ENCODE measurements at regions not wholly inside any gene's neighbourhood (a gene's known extent, or its start where the extent isn't known, plus 50 kb on each side); places are given as distances from the start of the nearest gene placed in this dataset.
"Not testable (repeated sequence)": the region's sequence is repeated elsewhere in the genome, so short reads cannot be mapped to it uniquely, and the experiment has no call there.

DNA sequence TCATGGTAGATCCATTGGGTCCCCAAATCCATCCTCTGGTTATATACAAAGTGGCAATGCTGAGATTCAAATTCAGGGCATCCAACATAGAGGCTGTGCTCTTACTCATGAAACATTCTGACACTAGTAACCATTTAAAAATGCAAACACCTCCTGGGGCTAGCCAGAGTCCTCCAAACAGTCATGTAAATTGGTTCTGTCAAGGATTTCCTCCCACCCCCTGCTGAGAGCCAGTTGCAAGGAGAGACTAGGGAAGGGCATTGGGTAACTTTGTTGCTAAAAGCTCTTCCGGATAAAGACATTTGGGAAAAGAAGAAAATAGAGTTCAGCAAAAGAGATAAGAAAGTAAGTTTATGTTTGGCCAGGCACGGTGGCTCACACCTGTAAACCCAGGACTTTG is 58.3 kb downstream of the ART5 start:
- DNase-seq, result not testable (repeated sequence)

DNA sequence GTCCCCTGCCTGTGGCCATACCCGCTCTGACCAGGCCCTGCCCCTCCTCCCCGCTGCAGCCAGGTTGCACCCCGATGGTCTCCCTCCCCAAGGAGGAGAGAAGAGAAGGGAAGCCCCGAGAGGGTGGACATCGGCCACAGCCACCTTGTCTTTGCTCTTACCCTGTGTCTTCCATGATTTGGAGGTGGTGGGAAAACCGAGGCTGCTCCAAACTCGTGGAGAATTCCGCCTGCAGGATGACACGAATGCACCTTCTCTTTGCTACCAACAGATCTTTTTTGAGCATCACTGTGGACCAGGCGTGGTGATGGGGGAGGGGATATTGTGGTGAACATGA is 60.4 kb downstream of the ART5 start:
- not testable (repeated sequence) for DNase-seq

DNA sequence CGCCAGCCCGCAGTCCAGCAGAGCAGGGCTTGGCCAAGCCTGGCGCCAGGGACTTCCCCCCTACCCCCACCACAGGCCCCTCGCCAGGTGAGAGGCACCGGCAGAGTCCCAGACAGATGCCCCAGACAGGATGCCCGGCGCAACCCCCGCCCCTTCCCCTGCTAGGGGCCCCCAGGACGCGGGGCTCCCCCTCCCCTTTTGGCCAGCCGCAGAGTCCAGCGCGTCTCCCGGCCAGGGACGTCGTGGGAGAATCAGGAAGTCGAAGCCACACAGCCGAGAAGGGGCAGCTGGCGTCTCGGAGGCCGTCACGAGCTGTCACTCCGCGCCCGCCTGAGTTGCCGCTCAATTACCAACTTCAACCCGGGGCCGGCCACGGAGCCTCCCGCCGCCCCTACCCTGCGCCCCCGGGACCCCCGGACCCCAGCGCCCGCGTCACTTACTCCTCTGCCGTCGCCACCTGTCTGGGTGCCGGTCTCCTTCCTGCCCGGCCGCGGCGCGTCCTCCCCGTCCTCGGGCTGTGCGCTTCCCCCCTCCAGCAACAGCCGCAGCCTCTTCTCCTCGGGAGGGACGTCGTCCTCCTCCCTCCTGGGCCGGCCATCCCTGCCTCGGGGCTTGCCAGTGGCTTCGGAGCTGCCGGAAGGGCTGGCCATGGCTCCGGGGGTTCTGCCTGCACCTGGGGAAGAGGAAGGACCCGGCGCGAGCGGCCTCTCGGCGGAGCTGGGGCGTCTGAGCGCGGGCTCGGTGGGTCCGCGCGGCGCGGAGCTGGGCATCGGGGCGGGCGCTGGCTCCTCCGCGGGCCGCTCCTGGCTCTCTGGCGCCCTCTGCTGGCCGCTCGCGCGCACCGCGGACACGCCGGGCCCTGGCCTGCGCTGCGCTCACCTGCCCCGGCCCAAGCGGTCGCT is 61.1 kb downstream of the ART5 start:
- peak; percentile 15 for DNase-seq

DNA sequence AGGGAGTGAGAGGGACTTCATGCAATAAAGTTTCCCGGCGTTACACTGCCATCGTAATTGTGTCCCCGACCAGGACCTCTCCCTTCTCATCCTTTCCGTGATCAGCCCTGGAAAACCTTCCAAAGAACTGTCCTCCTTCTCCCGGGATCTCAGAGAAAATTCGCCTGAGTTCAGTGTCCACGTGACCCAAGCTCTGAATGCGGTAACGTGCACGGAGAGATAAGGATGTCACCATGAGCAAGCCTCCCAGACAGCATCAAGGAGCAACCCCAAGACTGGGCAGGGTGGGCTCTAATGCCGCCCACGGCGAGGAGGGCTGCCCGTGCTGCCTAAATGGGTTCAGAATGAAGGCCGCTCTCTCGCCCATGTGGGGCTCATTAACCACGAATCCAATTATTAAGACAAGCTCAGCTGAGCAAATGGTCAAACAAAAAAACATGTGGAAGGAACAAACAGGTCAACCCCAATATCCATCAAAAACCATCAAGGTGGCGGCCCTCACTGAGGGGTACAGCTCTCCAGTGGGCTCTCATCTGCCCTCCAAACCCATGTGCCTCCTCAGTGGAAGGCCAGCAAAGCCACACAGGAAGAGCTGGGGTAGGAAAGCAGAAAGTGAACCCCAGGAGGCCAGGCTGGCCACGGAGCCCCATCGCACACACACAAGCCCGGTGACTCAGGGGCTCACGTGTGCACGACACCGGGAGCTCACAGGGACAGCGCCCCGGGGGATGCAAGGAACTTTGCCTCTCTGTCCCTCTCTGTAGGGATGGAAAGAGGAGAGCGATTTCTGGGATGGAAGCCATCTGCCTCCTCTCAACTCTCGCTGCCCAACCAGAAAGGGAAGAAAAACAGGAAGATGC is 62.0 kb downstream of the ART5 start:
- not testable (repeated sequence) for DNase-seq

DNA sequence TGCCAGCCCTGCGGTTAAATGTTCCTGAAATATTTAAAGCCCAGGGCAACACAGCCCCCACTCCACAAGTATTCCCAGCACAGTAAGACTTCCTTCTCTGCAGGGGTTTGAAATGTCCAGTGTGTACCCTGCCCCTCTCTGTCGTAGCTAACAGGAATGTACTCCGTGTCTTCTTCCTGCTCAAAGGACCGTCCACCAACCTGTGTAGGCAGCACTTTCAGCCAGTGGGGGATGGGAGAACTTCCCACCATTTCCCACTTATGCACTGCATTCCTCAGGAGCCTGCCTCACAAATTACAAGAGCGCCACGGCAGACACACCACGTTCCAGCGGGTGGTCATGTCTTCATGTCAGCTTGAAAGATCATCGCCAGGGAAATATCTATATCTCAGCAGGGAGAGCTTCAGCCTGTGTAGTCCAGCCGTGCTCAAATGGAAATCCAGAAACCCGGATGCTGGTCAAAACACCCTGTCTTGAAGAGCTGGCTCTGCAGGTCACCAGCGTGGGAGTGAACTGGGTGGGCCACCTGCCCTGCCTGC is 65.7 kb downstream of the ART5 start:
- not testable (repeated sequence) for DNase-seq

DNA sequence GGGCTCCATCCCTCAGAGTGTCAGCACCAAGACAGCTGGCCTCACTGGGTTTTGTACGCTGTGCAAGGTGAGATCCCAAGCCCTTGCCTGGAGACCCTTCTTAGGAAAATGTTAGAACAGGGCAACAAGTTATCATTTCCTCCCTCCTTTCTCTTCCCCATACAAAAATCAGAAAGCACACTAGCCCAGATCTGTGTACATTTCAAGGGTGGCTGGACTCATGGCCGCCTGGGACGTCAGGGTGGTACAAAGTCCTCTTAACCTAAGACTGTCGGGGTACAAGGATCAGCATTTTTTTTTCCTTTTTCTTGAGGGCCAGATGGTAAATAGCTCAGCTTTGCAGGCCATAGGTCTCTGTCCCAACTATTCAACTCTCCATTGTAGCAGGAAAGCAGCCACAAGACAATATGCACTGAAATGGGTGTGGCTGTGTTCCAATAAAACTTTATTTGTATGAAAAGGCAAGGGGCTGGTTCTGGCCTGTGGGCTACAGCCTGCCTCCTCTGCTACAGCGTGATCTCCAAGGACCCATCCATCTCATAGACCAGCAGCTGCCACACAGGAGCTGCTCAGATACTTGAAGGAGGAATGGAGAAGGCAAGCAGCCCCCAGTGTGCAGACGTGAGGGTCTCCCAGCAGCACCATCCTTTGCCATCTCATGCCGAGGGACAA is 68.7 kb downstream of the ART5 start:
- DNase-seq, result not testable (repeated sequence)

DNA sequence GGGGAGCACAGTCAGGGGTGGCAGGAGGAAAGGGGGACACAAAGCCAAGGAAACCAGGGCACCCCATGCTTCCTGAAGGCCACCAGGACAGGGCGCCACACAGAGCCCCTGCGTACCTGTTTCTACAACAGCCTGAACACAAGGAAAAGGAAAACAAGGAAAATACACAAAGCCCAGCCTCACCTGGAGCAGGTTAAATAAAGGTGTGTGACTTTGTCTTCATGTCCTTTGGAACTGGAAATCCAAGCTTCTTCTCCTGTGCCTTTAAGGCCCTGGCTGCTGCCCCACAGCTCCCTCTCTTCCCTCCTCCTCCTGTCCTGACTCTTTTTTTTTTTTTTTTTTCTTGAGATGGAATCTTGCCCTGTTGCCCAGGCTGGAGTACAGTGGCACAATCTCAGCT is 70.0 kb downstream of the ART5 start:
- DNase-seq, result not testable (repeated sequence)

DNA sequence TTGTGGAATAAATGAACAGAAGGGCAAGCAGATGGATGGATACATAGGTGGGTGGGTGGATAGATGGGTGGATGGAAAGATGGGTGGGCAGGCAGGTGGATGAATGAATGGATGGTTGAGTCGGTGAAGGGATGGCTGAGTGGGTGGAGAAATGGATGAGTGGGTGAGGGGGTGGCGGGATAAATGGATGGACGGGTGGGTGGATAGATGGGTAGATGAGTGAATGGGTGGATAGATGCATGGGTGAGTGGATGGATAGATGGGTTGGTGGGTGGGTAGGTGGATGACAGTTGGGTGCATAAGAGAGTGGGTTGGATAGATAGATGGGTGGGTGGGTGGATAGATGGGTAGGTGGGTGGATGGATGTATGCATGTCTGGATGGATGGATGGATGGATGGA is 76.0 kb downstream of the ART5 start:
- DNase-seq, result not testable (repeated sequence)

DNA sequence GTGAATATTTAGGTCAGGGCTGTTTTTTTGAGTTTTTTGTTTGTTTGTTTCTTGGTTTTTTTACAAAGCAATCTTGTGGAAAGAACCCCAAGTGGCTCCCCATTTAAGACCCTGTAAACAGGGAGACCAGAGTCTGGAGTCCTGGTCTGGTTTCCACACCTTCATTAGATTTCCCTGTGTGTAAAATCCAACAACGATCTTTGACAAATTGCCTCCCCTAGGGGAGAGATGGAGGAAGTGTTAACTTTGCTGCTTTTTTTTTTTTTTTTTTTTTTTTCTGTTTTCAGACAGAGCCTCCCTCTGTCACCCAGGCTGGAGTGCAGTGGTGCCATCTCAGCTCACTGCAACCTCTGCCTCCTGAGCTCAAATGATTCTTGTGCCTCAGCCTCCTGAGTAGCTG is 77.4 kb downstream of the ART5 start:
- not testable (repeated sequence) for DNase-seq

DNA sequence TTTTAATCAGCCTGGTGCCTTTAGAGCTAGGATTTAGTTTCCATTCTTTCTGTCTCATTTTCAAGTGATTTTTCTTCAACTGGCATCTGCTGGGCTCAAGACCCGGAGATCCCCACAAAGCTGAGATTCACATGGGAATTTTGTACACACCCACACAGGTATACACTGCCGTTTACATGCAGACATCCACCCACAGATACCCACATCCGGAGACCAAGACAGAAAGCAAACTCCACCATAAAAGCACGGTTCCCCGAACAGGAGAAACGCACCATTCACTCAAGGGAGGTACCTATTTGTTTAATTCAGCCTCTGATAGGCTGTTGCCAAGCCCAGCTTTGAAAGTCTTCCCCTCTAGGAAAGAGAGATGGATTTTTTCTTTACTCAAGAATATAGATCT is 87.2 kb downstream of the ART5 start:
- not testable (repeated sequence) for DNase-seq

DNA sequence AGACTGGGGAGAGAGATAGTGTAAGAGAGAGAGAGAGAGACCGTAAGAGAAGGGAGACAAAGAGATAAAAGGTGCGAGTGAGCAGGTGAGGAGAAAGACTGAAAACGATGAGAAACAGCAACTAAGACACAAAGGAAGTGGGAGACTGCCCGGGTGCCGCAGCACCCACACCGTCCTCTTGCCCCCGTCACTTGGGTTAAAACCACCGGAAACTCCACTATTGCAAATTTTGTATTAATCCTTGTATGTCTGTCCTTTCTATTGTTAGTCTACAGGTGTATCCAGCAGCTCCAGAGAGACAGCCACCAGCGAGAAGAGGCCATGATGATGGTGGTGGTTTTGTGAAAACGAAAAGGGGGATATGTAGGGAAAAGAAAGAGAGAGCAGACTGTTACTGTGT is 96.8 kb downstream of the ART5 start:
- DNase-seq, result not testable (repeated sequence)

DNA sequence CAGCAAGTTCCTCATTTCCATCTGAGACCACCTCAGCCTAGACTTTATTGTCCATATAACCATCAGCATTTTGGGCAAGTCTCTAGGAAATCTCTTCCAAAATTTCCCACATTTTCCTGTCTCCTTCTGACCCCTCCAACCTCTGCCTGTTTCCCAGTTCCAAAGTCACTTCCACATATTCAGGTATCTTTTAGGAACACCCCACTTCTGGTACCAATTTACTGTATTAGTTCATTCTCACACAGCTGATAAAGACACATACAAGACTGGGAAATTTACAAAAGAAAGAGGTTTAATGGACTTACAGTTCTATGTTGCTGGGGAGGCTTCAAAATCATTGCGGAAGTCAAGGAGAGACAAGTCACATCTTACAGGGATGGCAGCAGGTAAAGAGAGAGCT is 103.6 kb downstream of the ART5 start:
- DNase-seq, result not testable (repeated sequence)

DNA sequence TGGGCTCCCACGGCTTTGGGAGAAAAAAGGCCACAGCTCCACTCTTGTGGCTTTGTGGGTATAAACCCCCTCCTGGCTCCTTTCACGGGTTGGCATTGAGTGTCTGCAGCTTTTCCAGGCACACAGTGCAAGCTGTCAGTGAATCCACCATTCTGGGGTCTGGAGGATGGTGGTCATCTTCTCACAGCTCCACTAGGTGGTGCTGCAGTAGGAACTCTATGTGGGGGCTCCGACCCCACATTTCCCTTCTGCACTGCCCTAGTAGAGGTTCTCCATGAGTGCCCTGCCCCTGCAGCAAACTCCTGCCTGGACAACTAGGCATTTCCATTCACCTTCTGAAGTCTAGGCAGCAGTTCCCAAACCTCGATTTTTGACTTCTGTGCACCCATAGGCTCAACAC is 104.5 kb downstream of the ART5 start:
- not testable (repeated sequence) for DNase-seq

DNA sequence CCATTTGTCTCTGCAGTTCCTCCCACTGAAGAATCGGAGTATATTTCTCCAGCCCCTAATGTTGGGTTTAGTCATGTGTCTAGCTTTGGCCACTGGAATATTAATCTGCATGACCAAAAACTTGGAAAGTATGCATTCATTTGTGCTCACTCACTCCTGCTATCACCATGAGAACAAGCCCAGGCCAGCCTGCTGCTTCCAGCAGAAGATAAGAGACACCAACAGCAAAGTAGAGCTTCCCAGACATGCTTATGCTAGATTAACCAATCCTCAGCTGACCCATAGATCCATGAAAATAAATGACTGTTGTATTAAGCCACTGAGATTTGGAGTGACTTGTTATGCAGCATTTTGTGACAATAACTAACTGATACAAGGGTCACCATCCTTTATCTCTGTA is 108.8 kb downstream of the ART5 start:
- not testable (repeated sequence) for DNase-seq

DNA sequence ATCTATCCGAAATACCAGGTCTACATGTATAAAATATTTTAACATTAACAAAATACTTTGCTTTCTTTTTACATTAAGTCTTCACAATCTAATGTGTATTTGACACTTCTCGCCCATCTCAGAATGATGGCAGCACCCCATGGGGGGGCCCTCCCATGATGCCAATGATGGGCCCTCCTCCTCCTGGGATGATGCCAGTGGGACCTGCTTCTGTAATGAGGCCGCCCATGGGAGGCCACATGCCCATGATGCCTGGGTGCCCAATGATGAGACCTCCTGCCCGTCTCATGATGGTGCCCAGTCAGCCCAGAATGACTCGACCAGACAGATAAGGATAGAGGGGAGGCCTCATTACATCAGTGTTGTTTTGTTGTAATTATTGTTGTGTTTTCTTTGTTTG is 110.5 kb downstream of the ART5 start:
- not testable (repeated sequence) for DNase-seq

DNA sequence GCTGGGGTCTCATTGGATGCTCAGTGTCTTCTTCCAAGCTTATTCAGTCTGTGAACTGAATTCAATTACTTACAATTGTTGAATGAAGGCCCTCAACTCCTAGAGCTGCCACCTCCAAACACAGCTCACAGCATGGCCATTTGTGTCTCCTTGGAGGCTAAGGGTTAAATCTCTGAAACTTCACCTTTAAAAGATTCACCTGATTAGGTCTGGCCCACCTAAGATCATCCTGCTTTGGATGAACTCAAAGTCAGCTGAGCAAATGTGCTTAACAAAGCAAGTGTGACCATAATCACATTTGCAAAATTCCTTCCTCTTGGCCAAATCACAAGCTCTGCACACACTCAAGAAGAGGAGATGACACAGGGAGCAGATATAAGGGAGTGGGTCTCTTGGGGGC is 118.2 kb downstream of the ART5 start:
- not testable (repeated sequence) for DNase-seq

DNA sequence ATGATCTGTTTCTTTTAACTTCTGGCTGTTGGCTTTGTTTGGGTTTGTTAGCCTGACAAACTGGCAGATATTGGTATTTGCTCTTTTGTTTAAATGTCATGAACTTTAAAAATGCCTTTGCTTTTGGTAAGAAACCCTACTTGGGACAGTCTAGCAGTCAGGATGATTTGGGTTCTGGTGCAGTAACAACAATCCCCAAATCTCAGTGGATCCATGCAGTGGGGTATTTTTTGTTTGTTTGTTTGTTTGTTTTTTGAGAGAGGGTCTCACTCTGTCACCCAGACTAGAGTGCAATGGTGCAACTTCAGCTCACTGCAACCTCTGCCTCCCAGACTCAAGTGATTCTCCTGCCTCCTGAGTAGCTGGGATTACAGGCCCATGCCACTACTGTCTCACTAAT is 120.9 kb downstream of the ART5 start:
- not testable (repeated sequence) for DNase-seq

DNA sequence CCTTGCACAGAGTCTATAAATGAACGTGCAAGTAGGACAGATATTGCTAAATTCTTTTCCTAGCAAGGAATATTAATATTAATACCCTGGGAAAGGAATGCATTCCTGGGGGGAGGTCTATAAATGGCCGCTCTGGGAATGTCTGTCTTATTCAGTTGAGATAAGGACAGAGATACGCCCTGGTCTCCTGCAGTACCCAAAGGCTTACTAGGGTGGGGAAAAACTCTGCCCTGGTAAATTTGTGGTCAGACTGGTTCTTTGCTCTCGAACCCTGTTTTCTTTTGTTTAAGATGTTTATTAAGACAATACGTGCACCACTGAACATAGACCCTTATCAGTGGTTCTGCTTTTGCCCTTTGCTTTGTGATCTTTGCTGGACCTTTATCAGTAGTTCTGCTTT is 122.0 kb downstream of the ART5 start:
- DNase-seq, result not testable (repeated sequence)

DNA sequence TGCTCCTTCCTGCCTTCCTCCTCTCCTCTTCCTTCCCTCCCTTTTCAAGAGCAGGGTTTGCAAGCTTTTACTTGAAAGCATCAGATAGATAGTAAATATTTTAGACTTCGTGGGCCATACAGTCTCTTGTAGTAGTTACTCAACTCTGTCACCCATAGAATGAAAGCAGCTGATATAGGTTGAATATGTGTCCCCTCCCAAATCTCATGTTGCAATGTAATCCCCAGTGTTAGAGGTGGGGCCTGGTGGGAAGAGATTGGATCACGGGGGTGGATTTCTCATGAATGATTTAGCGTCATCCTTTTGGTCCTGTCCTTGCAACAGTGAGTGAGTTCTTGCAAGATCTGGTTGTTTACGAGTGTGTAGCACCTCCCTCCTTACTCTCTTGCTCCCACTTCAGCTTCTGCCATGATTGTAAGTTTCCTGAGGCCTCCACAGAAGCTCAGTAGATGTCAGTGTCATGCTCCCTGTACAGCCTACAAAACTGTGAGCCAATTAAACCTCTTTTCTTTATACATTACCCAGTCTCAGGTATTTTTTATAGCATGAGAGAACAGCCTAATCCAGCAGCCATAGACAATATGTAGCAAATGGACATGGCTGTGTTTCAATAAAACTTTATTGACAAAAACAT is 124.7 kb downstream of the ART5 start:
- not testable (repeated sequence) for DNase-seq

DNA sequence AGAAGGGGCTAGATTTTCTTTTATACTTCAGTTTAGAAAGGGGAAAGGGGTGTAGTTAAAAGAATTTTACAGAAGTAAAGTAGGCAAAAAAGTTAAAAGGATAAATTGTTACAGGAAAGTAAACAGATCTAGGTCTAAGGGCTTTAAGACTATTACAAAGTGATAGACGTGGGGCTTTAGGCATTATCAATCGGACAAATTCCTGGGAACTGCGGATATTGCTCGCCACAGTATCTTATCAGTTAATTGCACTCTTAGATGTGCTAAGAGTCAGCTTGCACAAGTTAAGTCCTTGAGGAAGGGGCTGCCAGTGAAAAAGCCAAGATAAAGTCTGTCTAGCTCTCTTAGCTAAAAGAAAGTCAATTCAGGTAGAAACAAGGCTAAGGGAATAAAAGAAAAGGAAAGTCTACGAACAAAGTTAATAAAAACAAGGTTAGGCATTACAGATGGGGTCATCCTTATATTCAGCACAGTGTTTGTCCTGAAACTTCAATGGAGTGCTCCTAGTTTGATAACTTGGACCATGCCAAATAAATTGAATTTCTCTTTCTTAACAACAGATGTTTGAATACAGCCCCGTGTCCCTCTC is 125.4 kb downstream of the ART5 start:
- not testable (repeated sequence) for DNase-seq
